ENCODE measurements at regions not wholly inside any gene's neighbourhood (a gene's known extent, or its start where the extent isn't known, plus 50 kb on each side); places are given as distances from the start of the nearest gene placed in this dataset.

GRCh38 chrX:43479070-43479469, 177.0 kb upstream of the MAOA start:
- no peaks in the 10 kb centered on the region for H3K4me1 ChIP-seq (ENCODE audit: insufficient read depth, low read length)
- DNase-seq (ENCODE audit: insufficient read length, low spot score, missing footprints) = no peak
- TF ChIP-seq CTCF (IDR thresholded peaks at IDR 0.05; ENCODE audit: extremely low read depth, low read depth, low read length) = no peak
- H3K27me3 ChIP-seq (ENCODE audit: insufficient read depth, low read length) = peaks cover 2% of the 10 kb centered on the region
- no peak overlapping the region for H3K27ac ChIP-seq (ENCODE audit: low read depth, low read length)
- no peak overlapping the region for H3K4me3 ChIP-seq (ENCODE audit: insufficient read depth, low read length)
- H2AFZ ChIP-seq (ENCODE audit: low read length) = no peak overlapping the region
- H3K36me3 ChIP-seq (ENCODE audit: insufficient read depth, low read length) = no peaks in the 10 kb centered on the region
- H3K79me2 ChIP-seq (ENCODE audit: insufficient read depth, low read length) = no peaks in the 10 kb centered on the region
- no peaks in the 10 kb centered on the region for H4K20me1 ChIP-seq (ENCODE audit: insufficient read depth, low read length)
- H3K4me2 ChIP-seq (ENCODE audit: insufficient read depth, low read length) = no peak overlapping the region
- H3K9me3 ChIP-seq (ENCODE audit: low read depth, low read length) = no peaks in the 10 kb centered on the region

- H3K27ac ChIP-seq (ENCODE audit: low read depth, low read length) = no peak overlapping the region
- no peak overlapping the region for H2AFZ ChIP-seq (ENCODE audit: low read length)
- H3K27me3 ChIP-seq (ENCODE audit: insufficient read depth, low read length) = peaks cover 2% of the 10 kb centered on the region
- no peaks in the 10 kb centered on the region for H4K20me1 ChIP-seq (ENCODE audit: insufficient read depth, low read length)
- no peak overlapping the region for H3K4me2 ChIP-seq (ENCODE audit: insufficient read depth, low read length)
- no peaks in the 10 kb centered on the region for H3K9me3 ChIP-seq (ENCODE audit: low read depth, low read length)
- no peak for TF ChIP-seq CTCF (IDR thresholded peaks at IDR 0.05; ENCODE audit: extremely low read depth, low read depth, low read length)
- no peaks in the 10 kb centered on the region for H3K79me2 ChIP-seq (ENCODE audit: insufficient read depth, low read length)
- H3K36me3 ChIP-seq (ENCODE audit: insufficient read depth, low read length) = no peaks in the 10 kb centered on the region
- no peak for DNase-seq (ENCODE audit: insufficient read length, low spot score, missing footprints)
- no peak overlapping the region for H3K4me3 ChIP-seq (ENCODE audit: insufficient read depth, low read length)
- no peaks in the 10 kb centered on the region for H3K4me1 ChIP-seq (ENCODE audit: insufficient read depth, low read length)
These were observed 176.2 kb upstream of the MAOA start for GRCh38 chrX:43479850-43480249.

- no peak overlapping the region for H3K27ac ChIP-seq (ENCODE audit: low read depth, low read length)
- TF ChIP-seq CTCF (IDR thresholded peaks at IDR 0.05; ENCODE audit: extremely low read depth, low read depth, low read length) = no peak
- H3K4me2 ChIP-seq (ENCODE audit: insufficient read depth, low read length) = no peak overlapping the region
- no peaks in the 10 kb centered on the region for H4K20me1 ChIP-seq (ENCODE audit: insufficient read depth, low read length)
- no peaks in the 10 kb centered on the region for H3K36me3 ChIP-seq (ENCODE audit: insufficient read depth, low read length)
- H3K27me3 ChIP-seq (ENCODE audit: insufficient read depth, low read length) = peaks cover 2% of the 10 kb centered on the region
- no peak for DNase-seq (ENCODE audit: insufficient read length, low spot score, missing footprints)
- no peaks in the 10 kb centered on the region for H3K4me1 ChIP-seq (ENCODE audit: insufficient read depth, low read length)
- H3K4me3 ChIP-seq (ENCODE audit: insufficient read depth, low read length) = no peak overlapping the region
- no peaks in the 10 kb centered on the region for H3K9me3 ChIP-seq (ENCODE audit: low read depth, low read length)
- no peak overlapping the region for H2AFZ ChIP-seq (ENCODE audit: low read length)
- H3K79me2 ChIP-seq (ENCODE audit: insufficient read depth, low read length) = no peaks in the 10 kb centered on the region
These were observed 174.5 kb upstream of the MAOA start for GRCh38 chrX:43481576-43481975.

- H3K4me1 ChIP-seq (ENCODE audit: insufficient read depth, low read length) = no peaks in the 10 kb centered on the region
- no peaks in the 10 kb centered on the region for H3K9me3 ChIP-seq (ENCODE audit: low read depth, low read length)
- no peaks in the 10 kb centered on the region for H3K27me3 ChIP-seq (ENCODE audit: insufficient read depth, low read length)
- H3K79me2 ChIP-seq (ENCODE audit: insufficient read depth, low read length) = no peaks in the 10 kb centered on the region
- H3K4me3 ChIP-seq (ENCODE audit: insufficient read depth, low read length) = no peak overlapping the region
- H3K36me3 ChIP-seq (ENCODE audit: insufficient read depth, low read length) = no peaks in the 10 kb centered on the region
- H3K4me2 ChIP-seq (ENCODE audit: insufficient read depth, low read length) = no peak overlapping the region
- H2AFZ ChIP-seq (ENCODE audit: low read length) = no peak overlapping the region
- H3K27ac ChIP-seq (ENCODE audit: low read depth, low read length) = no peak overlapping the region
- no peaks in the 10 kb centered on the region for H4K20me1 ChIP-seq (ENCODE audit: insufficient read depth, low read length)
- TF ChIP-seq CTCF (IDR thresholded peaks at IDR 0.05; ENCODE audit: extremely low read depth, low read depth, low read length) = no peak
- DNase-seq (ENCODE audit: insufficient read length, low spot score, missing footprints) = no peak
These were observed 162.3 kb upstream of the MAOA start for GRCh38 chrX:43493756-43494155.

All from osteoblast (primary cell).